DND-41 (cell line): ENCODE measurements at regions not wholly inside any gene's neighbourhood (a gene's known extent, or its start where the extent isn't known, plus 50 kb on each side); places are given as distances from the start of the nearest gene placed in this dataset.

Experiments
- ATAC-seq: fragments of 200-7000 bp; cut with Tn5 transposase; 3 replicates; pipeline ENCODE4 v1.9.1; 2021; ENCODE audit warnings: low read depth; ENCODE audit not compliant: insufficient read depth
- DNase-seq: peaks from one replicate; pipeline ENCODE4 v3.0.0-alpha.2; 2020
- H2AFZ ChIP-seq: 2 replicates; pipeline ENCODE4 v1.6.0; 2012; ENCODE audit warnings: low read depth, low read length
- H3K27ac ChIP-seq: 2 replicates; pipeline ENCODE4 v1.5.1; 2012; ENCODE audit warnings: low read length, inconsistent platforms
- H3K27me3 ChIP-seq: fragments of 200-600 bp; sonication (generic); 2 replicates; pipeline ENCODE4 v1.6.0; 2012; ENCODE audit warnings: low read length, mild to moderate bottlenecking, inconsistent platforms; ENCODE audit not compliant: insufficient read depth, poor library complexity
- H3K36me3 ChIP-seq: 2 replicates; pipeline ENCODE4 v1.5.1; 2012; ENCODE audit warnings: low read length, inconsistent platforms; ENCODE audit not compliant: insufficient read depth
- H3K4me1 ChIP-seq: 2 replicates; pipeline ENCODE4 v1.5.1; 2012; ENCODE audit warnings: mild to moderate bottlenecking, low read length; ENCODE audit not compliant: insufficient read depth
- H3K4me2 ChIP-seq: 2 replicates; pipeline ENCODE4 v1.6.0; 2012; ENCODE audit warnings: mild to moderate bottlenecking, moderate library complexity, low read length, inconsistent platforms; ENCODE audit not compliant: insufficient read depth
- H3K4me3 ChIP-seq, 2 experiments: fragments of 200-600 bp in 1 of 2; shearing (Covaris generic) in 1 of 2; 2 replicates each; pipeline ENCODE4 v1.5.1; 2012 to 2016; ENCODE audit warnings: inconsistent platforms in 2 of 2, low read length in 2 of 2, mild to moderate bottlenecking in 2 of 2, low read depth in 1 of 2, moderate library complexity in 1 of 2
- H3K79me2 ChIP-seq: 2 replicates; pipeline ENCODE4 v1.6.0; 2012; ENCODE audit warnings: low read length, inconsistent platforms; ENCODE audit not compliant: insufficient read depth
- H3K9ac ChIP-seq: 2 replicates; pipeline ENCODE4 v1.6.0; 2012; ENCODE audit warnings: low read depth, mild to moderate bottlenecking, inconsistent platforms, low read length, moderate library complexity
- H3K9me3 ChIP-seq: 2 replicates; pipeline ENCODE4 v1.5.1; 2012; ENCODE audit warnings: low read length, moderate library complexity, mild to moderate bottlenecking, inconsistent platforms; ENCODE audit not compliant: insufficient read depth, severe bottlenecking
- H4K20me1 ChIP-seq: 2 replicates; pipeline ENCODE4 v1.6.0; 2012; ENCODE audit warnings: low read length; ENCODE audit not compliant: insufficient read depth
- EZH2 ChIP-seq: IDR thresholded peaks from 3 replicates; pipeline ENCODE4 v1.6.1; 2012; ENCODE audit warnings: borderline replicate concordance, low read depth, mild to moderate bottlenecking, moderate library complexity, low read length, inconsistent platforms; ENCODE audit not compliant: severe bottlenecking
- TF ChIP-seq, protein P1 (sequence below): IDR thresholded peaks from 2 replicates; pipeline ENCODE4 v1.5.1; 2012; ENCODE audit warnings: borderline replicate concordance, low read length, moderate library complexity, mild to moderate bottlenecking; ENCODE audit not compliant: poor library complexity, severe bottlenecking; ENCODE audit errors: extremely low read depth

DNA sequence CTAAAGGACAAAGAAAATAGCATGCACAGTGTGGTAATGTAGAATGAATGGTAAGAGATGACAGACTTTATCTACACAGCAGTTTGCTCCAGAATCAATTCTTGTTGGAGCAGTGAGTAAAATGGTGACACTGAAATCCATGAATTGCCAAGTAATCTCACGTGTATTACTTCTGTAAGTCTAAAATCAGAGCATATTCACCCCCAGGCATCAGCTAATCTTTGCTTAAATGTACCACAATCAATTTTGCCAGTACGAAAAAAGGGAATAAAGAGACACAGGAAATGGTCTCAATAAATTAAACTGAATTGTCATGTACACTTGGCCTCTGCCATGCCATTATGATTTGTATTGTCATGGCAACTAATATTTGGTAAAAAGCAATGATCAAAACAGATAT lies 294.2 kb downstream of the PCDH17 start:
- Histone ChIP-seq H3K36me3 (no peaks in the 10 kb centered on the region), H3K4me2 (no peak overlapping the region), H3K9ac (no peak overlapping the region), H3K27me3 (no peaks in the 10 kb centered on the region), H2AFZ (no peak overlapping the region), H3K27ac (no peak overlapping the region), H3K9me3 (no peaks in the 10 kb centered on the region), H3K79me2 (no peaks in the 10 kb centered on the region), H4K20me1 (no peaks in the 10 kb centered on the region), H3K4me1 (no peaks in the 10 kb centered on the region), H3K4me3 (no peak overlapping the region)
- ATAC-seq (no peak), DNase-seq (no peak)
- TF ChIP-seq, protein P1, sequence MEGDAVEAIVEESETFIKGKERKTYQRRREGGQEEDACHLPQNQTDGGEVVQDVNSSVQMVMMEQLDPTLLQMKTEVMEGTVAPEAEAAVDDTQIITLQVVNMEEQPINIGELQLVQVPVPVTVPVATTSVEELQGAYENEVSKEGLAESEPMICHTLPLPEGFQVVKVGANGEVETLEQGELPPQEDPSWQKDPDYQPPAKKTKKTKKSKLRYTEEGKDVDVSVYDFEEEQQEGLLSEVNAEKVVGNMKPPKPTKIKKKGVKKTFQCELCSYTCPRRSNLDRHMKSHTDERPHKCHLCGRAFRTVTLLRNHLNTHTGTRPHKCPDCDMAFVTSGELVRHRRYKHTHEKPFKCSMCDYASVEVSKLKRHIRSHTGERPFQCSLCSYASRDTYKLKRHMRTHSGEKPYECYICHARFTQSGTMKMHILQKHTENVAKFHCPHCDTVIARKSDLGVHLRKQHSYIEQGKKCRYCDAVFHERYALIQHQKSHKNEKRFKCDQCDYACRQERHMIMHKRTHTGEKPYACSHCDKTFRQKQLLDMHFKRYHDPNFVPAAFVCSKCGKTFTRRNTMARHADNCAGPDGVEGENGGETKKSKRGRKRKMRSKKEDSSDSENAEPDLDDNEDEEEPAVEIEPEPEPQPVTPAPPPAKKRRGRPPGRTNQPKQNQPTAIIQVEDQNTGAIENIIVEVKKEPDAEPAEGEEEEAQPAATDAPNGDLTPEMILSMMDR = no peak
- no peak for TF ChIP-seq EZH2

DNA sequence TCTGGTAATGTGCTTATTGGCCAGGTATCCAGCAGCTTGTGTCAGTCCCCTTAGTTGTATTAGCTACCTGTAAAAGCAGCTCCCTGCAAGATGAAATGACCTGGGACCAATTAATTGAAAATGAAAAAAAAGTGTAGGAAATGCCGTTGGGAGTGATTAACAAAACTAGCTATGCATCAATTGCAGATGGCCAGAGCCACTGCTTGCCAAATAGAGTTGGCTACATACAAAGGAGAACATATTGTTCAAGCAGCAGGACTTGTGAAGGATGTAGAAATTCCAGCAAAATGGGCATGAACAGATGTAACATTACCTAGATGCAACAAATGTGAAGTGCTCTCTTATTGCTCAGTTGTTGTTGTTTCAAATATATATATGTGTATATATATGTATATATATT lies 300.5 kb downstream of the PCDH17 start:
- Histone ChIP-seq H3K36me3 (no peaks in the 10 kb centered on the region), H3K4me2 (no peak overlapping the region), H3K9me3 (no peaks in the 10 kb centered on the region), H4K20me1 (no peaks in the 10 kb centered on the region), H3K4me1 (no peaks in the 10 kb centered on the region), H3K27me3 (no peaks in the 10 kb centered on the region), H2AFZ (no peak overlapping the region), H3K27ac (no peak overlapping the region), H3K9ac (no peak overlapping the region), H3K4me3 (no peak overlapping the region), H3K79me2 (no peaks in the 10 kb centered on the region)
- DNase-seq = no peak
- ATAC-seq = no peak
- no peak for TF ChIP-seq EZH2
- TF ChIP-seq, protein P1 = no peak

DNA sequence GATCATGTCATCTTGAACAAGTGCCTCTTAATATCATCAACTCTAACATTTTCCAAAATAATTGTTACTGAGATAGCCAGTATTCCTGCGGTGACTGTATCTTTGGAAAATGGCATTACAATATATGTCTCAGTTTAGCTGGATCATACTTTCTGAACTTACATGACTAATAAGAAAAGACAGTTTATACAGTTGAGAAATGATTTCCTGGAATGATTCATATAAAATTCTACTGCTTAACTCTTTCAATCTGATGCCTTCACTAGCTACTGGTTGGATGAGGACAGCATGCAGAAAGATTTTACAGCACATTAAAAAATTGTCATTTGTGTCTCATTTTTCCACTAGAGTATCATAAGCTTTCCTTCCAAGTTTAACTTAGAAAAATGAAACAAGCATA lies 302.1 kb downstream of the PCDH17 start:
- H3K4me2 ChIP-seq = no peak overlapping the region
- no peaks in the 10 kb centered on the region for H3K79me2 ChIP-seq
- TF ChIP-seq EZH2 = no peak
- TF ChIP-seq, protein P1 = no peak
- no peak overlapping the region for H3K9ac ChIP-seq
- no peak for DNase-seq
- no peaks in the 10 kb centered on the region for H3K4me1 ChIP-seq
- no peak for ATAC-seq
- no peak overlapping the region for H2AFZ ChIP-seq
- no peaks in the 10 kb centered on the region for H3K27me3 ChIP-seq
- H3K36me3 ChIP-seq = no peaks in the 10 kb centered on the region
- H3K27ac ChIP-seq = no peak overlapping the region
- H3K4me3 ChIP-seq = no peak overlapping the region
- H3K9me3 ChIP-seq = no peaks in the 10 kb centered on the region
- H4K20me1 ChIP-seq = no peaks in the 10 kb centered on the region

DNA sequence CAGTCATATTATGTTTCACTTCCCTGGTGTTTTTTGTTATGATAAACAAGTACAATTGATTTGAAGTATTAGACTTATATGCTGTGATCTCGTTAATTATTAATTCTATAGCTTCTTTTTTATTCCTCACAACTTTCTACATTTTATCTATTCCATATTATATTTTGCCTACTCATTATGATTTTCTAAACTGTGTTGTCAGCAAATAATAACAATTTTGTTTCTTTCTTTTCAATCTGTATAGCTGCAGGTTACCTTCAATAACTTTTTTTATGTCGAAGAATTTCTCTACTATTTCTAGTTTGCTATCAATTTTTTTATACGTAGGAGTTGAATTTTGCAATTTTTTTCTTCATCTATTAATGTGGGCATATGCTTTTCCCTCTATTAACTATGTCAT lies 304.4 kb downstream of the PCDH17 start:
- Histone ChIP-seq H3K27me3 (no peaks in the 10 kb centered on the region), H4K20me1 (no peaks in the 10 kb centered on the region), H3K9me3 (no peaks in the 10 kb centered on the region), H3K4me1 (no peaks in the 10 kb centered on the region), H3K4me3 (no peak overlapping the region), H3K79me2 (no peaks in the 10 kb centered on the region), H2AFZ (no peak overlapping the region), H3K9ac (no peak overlapping the region), H3K27ac (no peak overlapping the region), H3K36me3 (no peaks in the 10 kb centered on the region), H3K4me2 (no peak overlapping the region)
- DNase-seq = no peak
- no peak for ATAC-seq
- TF ChIP-seq EZH2 = no peak
- TF ChIP-seq, protein P1 = no peak
